ENCODE measurements at regions not wholly inside any gene's neighbourhood (a gene's known extent, or its start where the extent isn't known, plus 50 kb on each side); places are given as distances from the start of the nearest gene placed in this dataset.

- Histone ChIP-seq H3K4me3 (replicated peaks; ENCODE audit: low read depth, low read length) (no peak overlapping the region), H3K36me3 (ENCODE audit: control insufficient read depth, insufficient read depth, low read length) (no peaks in the 10 kb centered on the region), H3K27me3 (replicated peaks; ENCODE audit: control insufficient read depth, insufficient read depth, low read length) (no peaks in the 10 kb centered on the region)
- DNase-seq (ENCODE audit: extremely low read depth, insufficient read length): no peak
- TF ChIP-seq CTCF (IDR thresholded peaks at IDR 0.05; ENCODE audit: insufficient read depth, low read length, poor library complexity, severe bottlenecking): no peak
Measured at GRCh38 chr22:35204807-35205775, 52.2 kb upstream of the HMGXB4 start.

- Histone ChIP-seq H3K36me3 (ENCODE audit: control insufficient read depth, insufficient read depth, low read length) (no peaks in the 10 kb centered on the region), H3K4me3 (replicated peaks; ENCODE audit: low read depth, low read length) (no peak overlapping the region), H3K27me3 (replicated peaks; ENCODE audit: control insufficient read depth, insufficient read depth, low read length) (no peaks in the 10 kb centered on the region)
- DNase-seq (ENCODE audit: extremely low read depth, insufficient read length): no peak
- TF ChIP-seq CTCF (IDR thresholded peaks at IDR 0.05; ENCODE audit: insufficient read depth, low read length, poor library complexity, severe bottlenecking): no peak
Measured at GRCh38 chr22:35205961-35206360, 51.3 kb upstream of the HMGXB4 start.

- no peak for TF ChIP-seq CTCF (IDR thresholded peaks at IDR 0.05; ENCODE audit: insufficient read depth, low read length, poor library complexity, severe bottlenecking)
- Histone ChIP-seq H3K4me3 (replicated peaks; ENCODE audit: low read depth, low read length) (no peak overlapping the region), H3K36me3 (ENCODE audit: control insufficient read depth, insufficient read depth, low read length) (no peaks in the 10 kb centered on the region), H3K27me3 (replicated peaks; ENCODE audit: control insufficient read depth, insufficient read depth, low read length) (no peaks in the 10 kb centered on the region)
- DNase-seq (ENCODE audit: extremely low read depth, insufficient read length): no peak
Measured at GRCh38 chr22:35206889-35207288, 50.4 kb upstream of the HMGXB4 start.

All from GM06990 (cell line).